ENCODE measurements at regions not wholly inside any gene's neighbourhood (a gene's known extent, or its start where the extent isn't known, plus 50 kb on each side); places are given as distances from the start of the nearest gene placed in this dataset.

DNA sequence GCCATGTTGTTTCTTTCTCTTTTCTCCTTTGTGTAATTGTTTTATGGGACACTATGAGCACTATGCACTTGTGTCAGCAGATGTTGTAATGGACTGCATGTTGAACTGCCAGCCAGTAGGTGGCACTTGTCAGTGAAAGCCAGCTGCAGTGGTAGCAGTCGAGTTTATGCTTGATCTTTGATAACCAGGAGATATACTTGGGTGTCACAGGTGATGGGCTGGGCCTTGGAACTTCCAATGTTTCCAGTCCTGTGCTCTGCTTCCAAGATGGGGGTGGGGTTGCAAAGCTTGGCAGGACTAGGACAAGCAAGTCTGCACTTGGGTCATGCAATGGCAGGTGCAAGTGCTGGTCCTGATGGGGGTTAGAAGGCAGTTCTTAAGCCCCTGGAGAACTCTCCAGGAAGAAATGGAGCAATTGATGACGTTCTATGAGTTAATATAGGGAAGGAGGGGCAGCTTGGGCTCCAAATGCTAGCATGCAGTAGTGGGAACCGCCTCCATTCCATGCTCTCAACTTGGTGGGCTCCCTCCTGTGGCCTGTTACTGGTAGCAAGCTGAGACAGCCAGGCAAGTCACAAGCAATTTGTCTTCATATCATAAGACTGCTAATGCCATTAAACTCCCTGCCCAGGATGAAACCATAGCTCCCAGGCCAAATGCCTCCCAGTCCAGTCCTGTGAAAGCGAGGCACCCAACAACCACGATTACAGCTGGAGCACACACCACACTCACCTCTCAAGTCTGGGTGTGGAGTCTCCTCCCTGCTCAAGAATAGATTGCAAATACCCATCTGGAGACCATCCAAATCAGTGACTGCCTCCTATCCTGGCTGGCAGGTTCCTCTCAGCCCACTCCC is 287.2 kb downstream of the CGGBP1 start (continued):
- TF ChIP-seq, protein P1, sequence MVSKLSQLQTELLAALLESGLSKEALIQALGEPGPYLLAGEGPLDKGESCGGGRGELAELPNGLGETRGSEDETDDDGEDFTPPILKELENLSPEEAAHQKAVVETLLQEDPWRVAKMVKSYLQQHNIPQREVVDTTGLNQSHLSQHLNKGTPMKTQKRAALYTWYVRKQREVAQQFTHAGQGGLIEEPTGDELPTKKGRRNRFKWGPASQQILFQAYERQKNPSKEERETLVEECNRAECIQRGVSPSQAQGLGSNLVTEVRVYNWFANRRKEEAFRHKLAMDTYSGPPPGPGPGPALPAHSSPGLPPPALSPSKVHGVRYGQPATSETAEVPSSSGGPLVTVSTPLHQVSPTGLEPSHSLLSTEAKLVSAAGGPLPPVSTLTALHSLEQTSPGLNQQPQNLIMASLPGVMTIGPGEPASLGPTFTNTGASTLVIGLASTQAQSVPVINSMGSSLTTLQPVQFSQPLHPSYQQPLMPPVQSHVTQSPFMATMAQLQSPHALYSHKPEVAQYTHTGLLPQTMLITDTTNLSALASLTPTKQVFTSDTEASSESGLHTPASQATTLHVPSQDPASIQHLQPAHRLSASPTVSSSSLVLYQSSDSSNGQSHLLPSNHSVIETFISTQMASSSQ (IDR thresholded peaks at IDR 0.05; ENCODE audit: low read depth), result no peak
- TF ChIP-seq, protein P1 (CRISPR knock-in tag; IDR thresholded peaks at IDR 0.05; ENCODE audit: borderline replicate concordance), result no peak
- TF ChIP-seq, protein P2, sequence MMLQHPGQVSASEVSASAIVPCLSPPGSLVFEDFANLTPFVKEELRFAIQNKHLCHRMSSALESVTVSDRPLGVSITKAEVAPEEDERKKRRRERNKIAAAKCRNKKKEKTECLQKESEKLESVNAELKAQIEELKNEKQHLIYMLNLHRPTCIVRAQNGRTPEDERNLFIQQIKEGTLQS (CRISPR knock-in tag; IDR thresholded peaks at IDR 0.05), result no peak
- TF ChIP-seq RAD21 (CRISPR knock-in tag; IDR thresholded peaks at IDR 0.05), result peak; percentile 38; the same call in 1 of the 2 replicates
- TF ChIP-seq, protein P3, sequence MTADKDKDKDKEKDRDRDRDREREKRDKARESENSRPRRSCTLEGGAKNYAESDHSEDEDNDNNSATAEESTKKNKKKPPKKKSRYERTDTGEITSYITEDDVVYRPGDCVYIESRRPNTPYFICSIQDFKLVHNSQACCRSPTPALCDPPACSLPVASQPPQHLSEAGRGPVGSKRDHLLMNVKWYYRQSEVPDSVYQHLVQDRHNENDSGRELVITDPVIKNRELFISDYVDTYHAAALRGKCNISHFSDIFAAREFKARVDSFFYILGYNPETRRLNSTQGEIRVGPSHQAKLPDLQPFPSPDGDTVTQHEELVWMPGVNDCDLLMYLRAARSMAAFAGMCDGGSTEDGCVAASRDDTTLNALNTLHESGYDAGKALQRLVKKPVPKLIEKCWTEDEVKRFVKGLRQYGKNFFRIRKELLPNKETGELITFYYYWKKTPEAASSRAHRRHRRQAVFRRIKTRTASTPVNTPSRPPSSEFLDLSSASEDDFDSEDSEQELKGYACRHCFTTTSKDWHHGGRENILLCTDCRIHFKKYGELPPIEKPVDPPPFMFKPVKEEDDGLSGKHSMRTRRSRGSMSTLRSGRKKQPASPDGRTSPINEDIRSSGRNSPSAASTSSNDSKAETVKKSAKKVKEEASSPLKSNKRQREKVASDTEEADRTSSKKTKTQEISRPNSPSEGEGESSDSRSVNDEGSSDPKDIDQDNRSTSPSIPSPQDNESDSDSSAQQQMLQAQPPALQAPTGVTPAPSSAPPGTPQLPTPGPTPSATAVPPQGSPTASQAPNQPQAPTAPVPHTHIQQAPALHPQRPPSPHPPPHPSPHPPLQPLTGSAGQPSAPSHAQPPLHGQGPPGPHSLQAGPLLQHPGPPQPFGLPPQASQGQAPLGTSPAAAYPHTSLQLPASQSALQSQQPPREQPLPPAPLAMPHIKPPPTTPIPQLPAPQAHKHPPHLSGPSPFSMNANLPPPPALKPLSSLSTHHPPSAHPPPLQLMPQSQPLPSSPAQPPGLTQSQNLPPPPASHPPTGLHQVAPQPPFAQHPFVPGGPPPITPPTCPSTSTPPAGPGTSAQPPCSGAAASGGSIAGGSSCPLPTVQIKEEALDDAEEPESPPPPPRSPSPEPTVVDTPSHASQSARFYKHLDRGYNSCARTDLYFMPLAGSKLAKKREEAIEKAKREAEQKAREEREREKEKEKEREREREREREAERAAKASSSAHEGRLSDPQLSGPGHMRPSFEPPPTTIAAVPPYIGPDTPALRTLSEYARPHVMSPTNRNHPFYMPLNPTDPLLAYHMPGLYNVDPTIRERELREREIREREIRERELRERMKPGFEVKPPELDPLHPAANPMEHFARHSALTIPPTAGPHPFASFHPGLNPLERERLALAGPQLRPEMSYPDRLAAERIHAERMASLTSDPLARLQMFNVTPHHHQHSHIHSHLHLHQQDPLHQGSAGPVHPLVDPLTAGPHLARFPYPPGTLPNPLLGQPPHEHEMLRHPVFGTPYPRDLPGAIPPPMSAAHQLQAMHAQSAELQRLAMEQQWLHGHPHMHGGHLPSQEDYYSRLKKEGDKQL (CRISPR knock-in tag; IDR thresholded peaks at IDR 0.05; ENCODE audit: low read depth), result no peak
- TF ChIP-seq GFI1 (CRISPR knock-in tag; IDR thresholded peaks at IDR 0.05; ENCODE audit: borderline replicate concordance), result no peak
- TF ChIP-seq MED13 (CRISPR knock-in tag; IDR thresholded peaks at IDR 0.05), result no peak
- TF ChIP-seq SRSF9 (IDR thresholded peaks at IDR 0.05; ENCODE audit: borderline replicate concordance, insufficient read depth, low read depth, low read length, poor library complexity, severe bottlenecking), result no peak
- TF ChIP-seq SMC3 (IDR thresholded peaks at IDR 0.05; ENCODE audit: low read length), result peak; percentile 61; the same call in 1 of the 2 replicates
- TF ChIP-seq ATRX (CRISPR knock-in tag; IDR thresholded peaks at IDR 0.05; ENCODE audit: borderline replicate concordance), result no peak
- TF ChIP-seq ZNF672 (CRISPR knock-in tag; IDR thresholded peaks at IDR 0.05), result no peak
- no peak for TF ChIP-seq ZNF484 (CRISPR knock-in tag; IDR thresholded peaks at IDR 0.05; ENCODE audit: borderline replicate concordance, low read depth)
- TF ChIP-seq, protein P4, sequence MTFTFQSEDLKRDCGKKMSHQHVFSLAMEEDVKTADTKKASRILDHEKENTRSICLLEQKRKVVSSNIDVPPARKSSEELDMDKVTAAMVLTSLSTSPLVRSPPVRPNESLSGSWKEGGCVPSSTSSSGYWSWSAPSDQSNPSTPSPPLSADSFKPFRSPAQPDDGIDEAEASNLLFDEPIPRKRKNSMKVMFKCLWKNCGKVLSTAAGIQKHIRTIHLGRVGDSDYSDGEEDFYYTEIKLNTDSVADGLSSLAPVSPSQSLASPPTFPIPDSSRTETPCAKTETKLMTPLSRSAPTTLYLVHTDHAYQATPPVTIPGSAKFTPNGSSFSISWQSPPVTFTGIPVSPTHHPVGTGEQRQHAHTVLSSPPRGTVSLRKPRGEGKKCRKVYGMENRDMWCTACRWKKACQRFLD (CRISPR knock-in tag; IDR thresholded peaks at IDR 0.05; ENCODE audit: borderline replicate concordance), result no peak
- no peak for TF ChIP-seq ZNF207 (IDR thresholded peaks at IDR 0.05; ENCODE audit: borderline replicate concordance)
- TF ChIP-seq RFX5 (IDR thresholded peaks at IDR 0.05; ENCODE audit: low read depth, low read length), result no peak
- TF ChIP-seq ZNF101 (CRISPR knock-in tag; IDR thresholded peaks at IDR 0.05; ENCODE audit: borderline replicate concordance, low read depth), result no peak
- TF ChIP-seq, protein P5, sequence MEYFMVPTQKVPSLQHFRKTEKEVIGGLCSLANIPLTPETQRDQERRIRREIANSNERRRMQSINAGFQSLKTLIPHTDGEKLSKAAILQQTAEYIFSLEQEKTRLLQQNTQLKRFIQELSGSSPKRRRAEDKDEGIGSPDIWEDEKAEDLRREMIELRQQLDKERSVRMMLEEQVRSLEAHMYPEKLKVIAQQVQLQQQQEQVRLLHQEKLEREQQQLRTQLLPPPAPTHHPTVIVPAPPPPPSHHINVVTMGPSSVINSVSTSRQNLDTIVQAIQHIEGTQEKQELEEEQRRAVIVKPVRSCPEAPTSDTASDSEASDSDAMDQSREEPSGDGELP (IDR thresholded peaks at IDR 0.05; ENCODE audit: borderline replicate concordance, low read depth), result no peak

All from HepG2 (cell line).